ENCODE measurements at regions not wholly inside any gene's neighbourhood (a gene's known extent, or its start where the extent isn't known, plus 50 kb on each side); places are given as distances from the start of the nearest gene placed in this dataset.
"Not testable (repeated sequence)": the region's sequence is repeated elsewhere in the genome, so short reads cannot be mapped to it uniquely, and the experiment has no call there.

GRCh38 chr4:156298230-156298629 lies 344.6 kb upstream of the CTSO start:
- no peak for DNase-seq

GRCh38 chr4:156295676-156296195 lies 342.1 kb upstream of the CTSO start:
- DNase-seq, result peak; percentile 32

- DNase-seq, result peak; percentile 94
Observed at GRCh38 chr4:156294577-156294976, 340.9 kb upstream of the CTSO start.

- DNase-seq, result peak; percentile 89
Observed at GRCh38 chr4:156293657-156294297, 340.1 kb upstream of the CTSO start.

GRCh38 chr4:156291317-156291716 lies 337.7 kb upstream of the CTSO start:
- peak; percentile 31 for DNase-seq

DNA sequence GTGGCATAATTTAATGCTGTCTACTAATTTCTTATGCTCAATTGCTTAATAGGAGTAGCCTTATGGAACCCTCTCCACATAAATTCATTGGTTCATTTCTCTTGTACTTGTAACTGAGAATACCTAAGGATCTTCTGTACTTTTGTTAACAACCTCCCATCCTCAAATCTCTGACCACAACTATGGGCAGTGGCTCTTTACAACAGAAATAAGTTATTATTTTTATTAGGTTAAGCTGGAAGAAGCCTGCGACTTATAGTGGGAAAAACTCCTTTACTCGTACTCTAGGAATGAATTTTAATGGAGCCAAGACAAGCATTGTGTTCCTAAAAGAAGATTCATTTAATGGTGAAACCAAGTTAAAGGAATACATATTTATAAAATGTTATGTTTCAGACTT lies 337.1 kb upstream of the CTSO start:
- no peak for DNase-seq

DNA sequence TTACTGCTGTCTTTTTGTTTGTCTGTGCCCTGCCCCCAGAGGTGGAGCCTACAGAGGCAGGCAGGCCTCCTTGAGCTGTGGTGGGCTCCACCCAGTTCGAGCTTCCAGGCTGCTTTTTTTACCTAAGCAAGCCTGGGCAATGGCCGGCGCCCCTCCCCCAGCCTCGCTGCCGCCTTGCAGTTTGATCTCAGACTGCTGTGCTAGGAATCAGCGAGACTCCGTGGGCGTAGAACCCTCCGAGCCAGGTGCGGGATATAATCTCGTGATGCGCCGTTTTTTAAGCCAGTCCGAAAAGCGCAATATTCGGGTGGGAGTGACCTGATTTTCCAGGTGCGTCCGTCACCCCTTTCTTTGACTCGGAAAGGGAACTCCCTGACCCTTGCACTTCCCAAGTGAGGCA lies 336.4 kb upstream of the CTSO start:
- not testable (repeated sequence) for DNase-seq

- DNase-seq, result no peak
Observed at GRCh38 chr4:156280686-156281085, 327.0 kb upstream of the CTSO start.

DNA sequence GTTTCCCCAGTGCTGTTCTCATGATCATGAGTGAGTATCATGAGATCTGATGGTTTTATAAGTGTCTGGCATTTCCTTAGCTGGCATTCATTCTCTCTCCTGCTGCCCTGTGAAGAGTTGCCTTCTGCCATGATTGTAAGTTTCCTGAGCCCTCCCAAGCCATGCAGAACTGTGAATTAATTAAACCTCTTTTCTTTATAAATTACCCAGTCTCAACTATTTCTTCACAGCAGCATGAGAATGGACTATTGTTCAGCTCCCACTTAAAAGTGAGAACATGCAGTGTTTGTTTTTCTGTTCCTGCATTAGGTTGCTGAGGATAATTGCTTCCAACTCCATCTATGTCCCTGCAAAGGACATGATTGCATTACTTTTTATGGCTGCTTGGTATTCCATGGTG lies 311.7 kb upstream of the CTSO start:
- DNase-seq, result no peak

DNA sequence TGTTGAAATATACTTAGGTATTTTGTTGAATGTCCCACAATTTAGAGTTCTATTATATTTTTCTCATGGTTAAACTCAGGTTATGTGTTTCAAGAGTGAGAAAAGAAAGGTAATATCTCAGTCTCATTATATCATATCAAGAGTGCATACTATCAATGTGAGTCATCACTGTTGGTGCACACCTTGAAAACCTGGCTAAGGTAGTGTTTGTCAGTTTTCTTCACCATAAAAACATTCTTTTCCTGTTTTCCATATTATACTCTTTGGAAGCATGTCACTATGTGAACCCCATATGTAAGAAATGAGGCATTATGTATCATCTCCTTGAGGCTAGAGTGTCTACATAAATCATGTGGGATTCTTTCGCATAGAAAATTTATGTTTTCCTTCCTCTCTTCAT lies 307.6 kb upstream of the CTSO start:
- DNase-seq, result no peak

GRCh38 chr4:156255230-156256007 lies 301.8 kb upstream of the CTSO start:
- DNase-seq, result no peak

- peak; percentile 82 for DNase-seq
Observed at GRCh38 chr4:156252358-156252921, 298.8 kb upstream of the CTSO start.

DNA sequence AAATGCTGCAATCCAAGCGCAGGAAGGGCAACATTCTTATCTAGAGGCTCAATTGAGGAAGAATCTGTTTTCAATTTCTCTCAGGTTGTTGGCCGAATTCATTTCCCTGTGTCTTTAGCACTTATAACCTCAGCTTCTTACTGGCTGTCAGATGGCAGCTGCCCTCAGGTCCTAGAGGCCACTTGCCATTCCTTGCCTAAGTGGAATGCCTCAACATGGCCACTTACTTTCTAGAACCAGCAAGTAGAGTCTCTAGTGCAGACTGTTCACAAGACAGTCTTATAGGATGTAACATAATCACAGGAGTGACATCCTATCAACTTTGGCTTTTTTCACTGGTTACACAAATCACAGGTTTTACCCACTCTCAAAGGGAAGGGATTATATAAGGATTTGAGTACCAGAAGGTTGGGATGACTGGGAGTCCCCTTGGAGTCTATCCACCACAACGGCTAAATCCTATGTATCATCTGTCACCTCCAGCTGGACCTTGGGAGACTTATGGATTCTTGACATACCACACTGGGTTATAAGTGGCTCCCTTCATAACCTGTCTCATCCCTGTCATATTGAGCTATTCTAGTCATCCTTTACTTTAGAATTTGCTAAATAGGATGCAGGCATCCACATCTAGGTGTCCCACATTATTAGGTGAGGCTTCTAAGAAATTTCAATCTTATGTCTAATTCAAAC lies 297.9 kb upstream of the CTSO start:
- no peak for DNase-seq

DNA sequence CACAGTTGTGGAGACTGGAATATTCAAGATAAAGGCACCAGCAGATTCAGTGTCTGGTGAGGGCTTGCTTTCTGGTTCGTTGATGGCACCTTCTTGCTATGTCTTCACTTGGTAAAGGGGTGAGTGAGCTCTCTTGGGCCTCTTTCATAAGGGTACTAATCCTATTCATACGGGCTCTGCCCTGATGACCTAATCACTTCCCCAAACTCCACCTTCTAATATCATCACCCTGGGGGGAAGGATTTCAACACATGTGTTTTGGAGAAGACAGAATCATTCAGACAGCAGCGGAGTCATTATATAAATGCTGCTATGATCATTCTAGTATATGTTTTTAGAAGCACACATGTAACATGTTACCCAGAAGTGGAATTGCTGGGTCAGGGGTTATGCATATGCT lies 295.3 kb upstream of the CTSO start:
- DNase-seq, result no peak

DNA sequence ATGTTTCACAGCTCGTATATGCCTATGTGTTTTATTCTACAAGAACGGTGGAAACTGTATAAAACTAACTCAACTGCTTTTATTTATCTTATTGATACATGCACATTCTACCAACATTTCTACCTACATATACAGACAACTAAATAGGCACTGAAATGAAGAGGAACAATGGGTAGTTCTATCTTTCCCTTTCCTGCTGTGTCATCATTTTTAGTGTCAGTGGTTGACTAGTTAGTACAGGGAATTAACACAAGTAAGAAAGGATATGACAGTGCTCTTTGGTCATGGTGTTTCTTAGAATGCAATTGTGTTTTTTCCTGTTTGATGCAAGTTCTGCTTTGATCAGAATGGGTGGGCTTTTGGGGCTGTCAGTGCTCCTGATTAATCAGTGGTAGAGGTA lies 293.8 kb upstream of the CTSO start:
- DNase-seq, result peak; percentile 80

GRCh38 chr4:156243015-156243414 lies 289.3 kb upstream of the CTSO start:
- no peak for DNase-seq

DNA sequence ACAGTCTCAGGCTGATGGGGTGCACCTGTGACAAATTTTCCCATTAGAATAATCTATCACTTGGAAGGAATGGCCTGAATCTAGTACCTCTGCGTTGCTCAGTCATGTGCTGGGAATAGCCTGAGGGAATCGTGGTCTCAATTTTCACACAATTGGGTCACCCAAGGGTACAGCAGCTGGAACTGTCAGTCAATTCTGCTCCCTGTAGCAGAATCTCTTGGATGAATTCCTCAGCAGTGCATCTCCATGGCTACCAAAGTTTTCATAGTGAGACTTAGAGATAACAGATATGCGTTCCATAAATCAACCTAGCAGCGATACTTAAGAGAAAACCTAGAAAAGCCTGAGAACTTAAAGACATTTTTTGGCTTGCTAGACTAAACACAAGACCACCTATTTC lies 288.7 kb upstream of the CTSO start:
- DNase-seq, result no peak

GRCh38 chr4:156241896-156242295 lies 288.2 kb upstream of the CTSO start:
- DNase-seq, result no peak

GRCh38 chr4:156238171-156238570 lies 284.5 kb upstream of the CTSO start:
- DNase-seq, result no peak

GRCh38 chr4:156237231-156237630 lies 283.6 kb upstream of the CTSO start:
- no peak for DNase-seq

DNA sequence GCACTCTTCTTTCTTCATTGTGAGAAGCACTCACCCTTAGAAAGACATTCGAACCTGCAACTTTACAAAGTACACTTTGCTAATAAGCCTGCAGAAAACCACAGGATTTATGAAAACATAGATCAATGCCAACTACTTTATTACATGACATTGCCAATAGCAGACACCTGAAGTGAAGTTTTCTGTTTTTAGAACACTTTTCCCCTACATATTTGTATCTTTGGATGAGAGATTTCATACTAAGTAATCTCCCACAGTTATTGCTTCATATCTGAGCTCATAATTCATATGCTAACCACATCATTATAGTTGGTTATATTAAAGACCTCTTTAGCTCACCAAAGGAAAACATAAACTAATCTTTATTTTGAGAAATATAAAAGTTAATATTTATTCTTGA lies 276.5 kb upstream of the CTSO start:
- peak; percentile 30 for DNase-seq

- DNase-seq, result no peak
Observed at GRCh38 chr4:156228676-156229075, 275.0 kb upstream of the CTSO start.

- DNase-seq, result no peak
Observed at GRCh38 chr4:156227321-156227720, 273.7 kb upstream of the CTSO start.

DNA sequence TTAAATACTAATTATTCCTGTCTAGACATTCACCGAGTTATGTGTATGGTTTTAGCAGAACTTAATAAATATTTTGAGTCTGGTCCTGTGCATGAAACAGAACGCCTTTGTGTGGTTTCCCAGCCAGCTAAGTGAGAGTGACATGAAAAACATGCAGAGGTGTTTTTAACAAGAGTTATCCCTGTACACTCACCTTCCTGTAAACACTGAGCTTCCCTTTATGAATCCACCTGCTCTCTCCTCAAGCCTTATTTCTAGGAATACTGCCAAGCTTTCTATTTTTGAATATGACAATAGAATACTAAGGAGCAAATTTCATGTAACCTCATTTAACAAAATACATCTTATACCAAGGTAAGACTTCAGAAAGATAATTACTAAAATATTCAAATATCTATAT lies 270.3 kb upstream of the CTSO start:
- no peak for DNase-seq

Data from OCI-M1 (cell line).